ENCODE measurements at regions not wholly inside any gene's neighbourhood (a gene's known extent, or its start where the extent isn't known, plus 50 kb on each side); places are given as distances from the start of the nearest gene placed in this dataset.
"Not testable (repeated sequence)": the region's sequence is repeated elsewhere in the genome, so short reads cannot be mapped to it uniquely, and the experiment has no call there.

DNA sequence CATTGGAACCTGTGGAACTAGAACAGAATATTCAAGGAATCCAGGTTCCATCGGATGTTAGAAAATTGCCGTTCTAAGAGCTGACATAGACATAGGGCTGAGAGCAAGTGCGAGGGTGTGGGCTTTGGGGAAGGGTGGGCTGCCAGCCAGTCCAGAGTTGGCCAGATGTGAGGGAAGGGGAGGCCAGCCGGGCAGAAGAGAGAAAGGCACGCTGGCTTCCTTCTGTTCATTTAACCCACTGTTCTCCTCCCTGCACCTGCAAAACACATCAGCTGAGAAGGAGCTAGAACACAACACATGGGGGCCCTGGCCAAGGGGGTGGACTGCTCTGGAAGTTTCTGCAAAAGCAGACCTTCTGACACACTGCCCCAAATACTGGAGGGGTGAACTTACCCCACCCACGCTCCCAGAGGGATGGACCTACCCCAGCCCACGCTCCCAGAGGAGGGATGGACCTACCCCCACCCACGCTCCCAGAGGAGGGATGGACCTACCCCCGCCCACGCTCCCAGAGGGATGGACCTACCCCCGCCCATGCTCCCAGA lies 98.0 kb downstream of the SHANK2 start:
- Histone ChIP-seq H3K36me3 (ENCODE audit: insufficient read depth, low read length) (no peaks in the 10 kb centered on the region), H3K27me3 (ENCODE audit: low read length) (no peaks in the 10 kb centered on the region), H3K9ac (ENCODE audit: low read length) (no peak overlapping the region), H3K4me3 (ENCODE audit: low read length) (no peak overlapping the region), H3K4me1 (ENCODE audit: low read length) (no peaks in the 10 kb centered on the region), H3K4me2 (ENCODE audit: low read depth, low read length, poor library complexity, severe bottlenecking) (no peak overlapping the region), H3K9me2 (replicated peaks; ENCODE audit: insufficient read depth, low read length) (no peaks in the 10 kb centered on the region), H4K20me1 (ENCODE audit: insufficient read depth, low read depth, low read length) (no peaks in the 10 kb centered on the region), H3K9me3 (ENCODE audit: low read length) (no peaks in the 10 kb centered on the region), H3K79me2 (ENCODE audit: low read length) (no peaks in the 10 kb centered on the region), H3K27ac (ENCODE audit: low read length) (no peak overlapping the region), H2AFZ (ENCODE audit: low read length) (no peak overlapping the region)
- no peak for DNase-seq

DNA sequence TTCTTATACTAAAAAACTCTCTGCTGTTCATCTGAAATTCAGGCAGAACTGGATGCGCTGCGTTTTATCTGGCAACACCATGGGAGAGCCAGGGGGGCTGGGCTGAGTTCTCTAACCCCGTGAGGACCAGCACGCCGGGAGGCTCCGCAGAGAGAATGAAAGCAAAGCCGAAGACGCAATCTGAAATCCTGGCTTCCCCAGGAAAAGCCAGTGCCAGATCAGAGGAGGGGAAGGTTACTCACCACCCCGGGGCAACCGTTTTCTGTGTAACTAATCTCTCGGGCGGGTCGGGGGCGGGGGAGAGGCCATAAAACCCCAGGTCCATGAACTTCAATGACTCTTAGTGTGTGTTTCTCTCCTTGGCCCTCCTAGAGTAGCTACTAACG lies 99.4 kb downstream of the SHANK2 start:
- no peak overlapping the region for H2AFZ ChIP-seq (ENCODE audit: low read length)
- no peaks in the 10 kb centered on the region for H3K36me3 ChIP-seq (ENCODE audit: insufficient read depth, low read length)
- H3K27me3 ChIP-seq (ENCODE audit: low read length) = no peaks in the 10 kb centered on the region
- no peaks in the 10 kb centered on the region for H3K9me3 ChIP-seq (ENCODE audit: low read length)
- no peak overlapping the region for H3K9ac ChIP-seq (ENCODE audit: low read length)
- no peak overlapping the region for H3K4me3 ChIP-seq (ENCODE audit: low read length)
- no peaks in the 10 kb centered on the region for H4K20me1 ChIP-seq (ENCODE audit: insufficient read depth, low read depth, low read length)
- H3K4me1 ChIP-seq (ENCODE audit: low read length) = no peaks in the 10 kb centered on the region
- H3K4me2 ChIP-seq (ENCODE audit: low read depth, low read length, poor library complexity, severe bottlenecking) = no peak overlapping the region
- no peak for DNase-seq
- no peaks in the 10 kb centered on the region for H3K79me2 ChIP-seq (ENCODE audit: low read length)
- H3K27ac ChIP-seq (ENCODE audit: low read length) = no peak overlapping the region
- no peaks in the 10 kb centered on the region for H3K9me2 ChIP-seq (replicated peaks; ENCODE audit: insufficient read depth, low read length)

DNA sequence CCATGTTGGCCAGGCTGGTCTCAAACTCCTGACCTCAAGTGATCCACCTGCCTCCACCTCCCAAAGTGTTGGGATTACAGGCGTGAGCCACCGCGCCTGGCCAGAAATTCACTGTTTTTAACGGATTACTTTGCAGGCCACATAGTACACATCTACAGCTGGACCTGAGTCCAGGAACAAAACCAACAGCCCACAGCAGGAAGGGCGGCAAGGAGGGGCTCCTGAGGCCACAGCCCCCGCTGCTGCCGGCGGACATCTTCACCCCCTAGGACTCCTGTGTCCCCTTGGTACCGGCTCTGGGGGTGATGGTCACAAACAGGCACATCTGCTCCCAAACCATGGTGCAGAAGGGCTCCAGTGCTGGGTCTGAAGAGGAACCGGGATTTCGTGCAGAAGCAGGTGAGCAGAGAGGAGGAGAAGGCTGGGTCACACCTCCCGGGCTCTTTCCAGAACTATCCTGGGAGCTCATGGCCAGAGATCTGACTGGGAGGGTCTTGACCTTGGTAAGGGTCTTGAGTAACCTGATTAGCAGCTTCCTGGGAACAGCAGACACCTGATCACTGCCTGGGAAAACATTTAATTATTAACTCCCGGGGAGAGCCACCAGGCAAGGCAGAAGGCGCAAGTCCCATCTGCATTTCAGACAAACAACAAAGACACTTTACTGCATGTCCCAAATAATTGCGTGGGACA lies 99.9 kb downstream of the SHANK2 start:
- DNase-seq; H3K36me3 ChIP-seq (ENCODE audit: insufficient read depth, low read length); H2AFZ ChIP-seq (ENCODE audit: low read length); H3K9ac ChIP-seq (ENCODE audit: low read length); H3K27ac ChIP-seq (ENCODE audit: low read length); H3K9me3 ChIP-seq (ENCODE audit: low read length); H3K4me3 ChIP-seq (ENCODE audit: low read length); H3K9me2 ChIP-seq (replicated peaks; ENCODE audit: insufficient read depth, low read length); H3K4me2 ChIP-seq (ENCODE audit: low read depth, low read length, poor library complexity, severe bottlenecking); H4K20me1 ChIP-seq (ENCODE audit: insufficient read depth, low read depth, low read length); H3K27me3 ChIP-seq (ENCODE audit: low read length); H3K4me1 ChIP-seq (ENCODE audit: low read length); H3K79me2 ChIP-seq (ENCODE audit: low read length): not testable (repeated sequence)

DNA sequence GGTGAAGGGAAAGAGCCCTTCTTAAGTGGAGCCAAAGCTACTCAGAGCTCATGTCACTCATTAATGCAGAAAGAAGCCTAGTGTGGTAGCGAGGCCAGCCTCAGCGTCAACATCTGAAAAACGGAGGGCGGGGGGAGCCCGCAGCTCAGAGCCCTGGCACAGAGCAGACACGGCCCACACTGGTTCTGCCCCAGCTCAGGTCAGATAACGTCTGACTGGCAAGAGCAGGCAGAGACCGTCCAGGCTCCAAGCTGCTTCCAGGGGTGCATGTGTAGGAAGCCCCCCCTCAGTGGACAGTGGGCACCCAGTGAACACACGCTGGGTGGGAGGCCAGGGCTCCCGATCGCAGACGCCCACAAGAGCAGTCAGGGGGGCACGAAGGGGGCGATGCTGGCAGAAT lies 100.8 kb downstream of the SHANK2 start:
- Histone ChIP-seq H3K4me3 (ENCODE audit: low read length) (no peak overlapping the region), H3K9me3 (ENCODE audit: low read length) (no peaks in the 10 kb centered on the region), H3K27ac (ENCODE audit: low read length) (no peak overlapping the region), H3K9ac (ENCODE audit: low read length) (no peak overlapping the region), H3K4me1 (ENCODE audit: low read length) (no peaks in the 10 kb centered on the region), H3K36me3 (ENCODE audit: insufficient read depth, low read length) (no peaks in the 10 kb centered on the region), H3K9me2 (replicated peaks; ENCODE audit: insufficient read depth, low read length) (no peaks in the 10 kb centered on the region), H2AFZ (ENCODE audit: low read length) (no peak overlapping the region), H3K27me3 (ENCODE audit: low read length) (no peaks in the 10 kb centered on the region), H4K20me1 (ENCODE audit: insufficient read depth, low read depth, low read length) (no peaks in the 10 kb centered on the region), H3K79me2 (ENCODE audit: low read length) (no peaks in the 10 kb centered on the region), H3K4me2 (ENCODE audit: low read depth, low read length, poor library complexity, severe bottlenecking) (no peak overlapping the region)
- no peak for DNase-seq

DNA sequence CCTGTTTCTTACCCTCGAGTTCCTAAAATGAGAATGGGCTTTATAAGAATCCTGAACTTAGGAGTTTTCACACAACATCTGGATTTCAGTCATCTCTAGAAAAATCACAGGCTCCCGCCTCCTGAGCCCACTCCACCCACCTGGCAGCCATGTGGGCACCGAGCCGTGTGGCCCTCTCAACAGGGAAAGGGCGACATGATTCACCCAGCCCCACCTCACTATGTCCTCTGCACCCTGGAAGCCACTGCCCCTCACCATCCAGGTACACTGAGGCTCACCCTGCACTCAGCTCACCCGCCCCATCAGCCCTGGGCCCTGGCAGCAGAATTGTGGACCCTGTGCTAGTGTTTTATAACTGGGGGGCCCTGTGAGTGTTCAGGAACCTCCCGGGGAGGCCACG lies 101.5 kb downstream of the SHANK2 start:
- Histone ChIP-seq H3K4me2 (ENCODE audit: low read depth, low read length, poor library complexity, severe bottlenecking) (no peak overlapping the region), H3K27ac (ENCODE audit: low read length) (no peak overlapping the region), H3K4me1 (ENCODE audit: low read length) (no peaks in the 10 kb centered on the region), H3K36me3 (ENCODE audit: insufficient read depth, low read length) (no peaks in the 10 kb centered on the region), H3K27me3 (ENCODE audit: low read length) (no peaks in the 10 kb centered on the region), H3K9me3 (ENCODE audit: low read length) (no peaks in the 10 kb centered on the region), H4K20me1 (ENCODE audit: insufficient read depth, low read depth, low read length) (no peaks in the 10 kb centered on the region), H2AFZ (ENCODE audit: low read length) (no peak overlapping the region), H3K9ac (ENCODE audit: low read length) (no peak overlapping the region), H3K9me2 (replicated peaks; ENCODE audit: insufficient read depth, low read length) (no peaks in the 10 kb centered on the region), H3K79me2 (ENCODE audit: low read length) (no peaks in the 10 kb centered on the region), H3K4me3 (ENCODE audit: low read length) (no peak overlapping the region)
- no peak for DNase-seq

GRCh38 chr11:71148716-71149115 lies 103.7 kb downstream of the SHANK2 start:
- Histone ChIP-seq H3K4me2 (ENCODE audit: low read depth, low read length, poor library complexity, severe bottlenecking) (no peak overlapping the region), H3K27ac (ENCODE audit: low read length) (no peak overlapping the region), H4K20me1 (ENCODE audit: insufficient read depth, low read depth, low read length) (no peaks in the 10 kb centered on the region), H3K9me2 (replicated peaks; ENCODE audit: insufficient read depth, low read length) (no peaks in the 10 kb centered on the region), H3K4me3 (ENCODE audit: low read length) (no peak overlapping the region), H3K36me3 (ENCODE audit: insufficient read depth, low read length) (no peaks in the 10 kb centered on the region), H3K9me3 (ENCODE audit: low read length) (no peaks in the 10 kb centered on the region), H3K79me2 (ENCODE audit: low read length) (no peaks in the 10 kb centered on the region), H3K27me3 (ENCODE audit: low read length) (no peaks in the 10 kb centered on the region), H3K4me1 (ENCODE audit: low read length) (no peaks in the 10 kb centered on the region), H2AFZ (ENCODE audit: low read length) (no peak overlapping the region), H3K9ac (ENCODE audit: low read length) (no peak overlapping the region)
- no peak for DNase-seq

DNA sequence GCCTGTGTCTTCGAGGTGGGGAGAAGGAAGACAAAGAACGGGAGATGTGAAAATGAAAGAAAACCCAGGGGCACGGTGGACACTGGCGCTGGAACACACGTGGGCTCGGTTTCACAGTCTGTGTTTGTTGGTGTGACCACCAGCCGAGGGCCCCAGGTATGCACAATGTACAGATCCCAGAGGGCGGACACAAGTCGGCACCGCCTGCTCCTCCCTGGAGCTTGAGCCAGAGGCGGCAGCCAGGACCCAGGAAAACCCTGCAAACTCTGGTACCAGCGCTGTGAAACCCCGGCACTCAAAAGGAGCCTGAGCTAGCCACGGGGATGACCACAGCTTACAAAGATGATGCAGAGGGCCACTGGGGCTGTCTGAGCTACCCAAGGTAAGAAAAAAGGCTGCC lies 105.0 kb downstream of the SHANK2 start:
- Histone ChIP-seq H3K27me3 (ENCODE audit: low read length) (no peaks in the 10 kb centered on the region), H2AFZ (ENCODE audit: low read length) (no peak overlapping the region), H3K4me2 (ENCODE audit: low read depth, low read length, poor library complexity, severe bottlenecking) (no peak overlapping the region), H3K9ac (ENCODE audit: low read length) (no peak overlapping the region), H3K79me2 (ENCODE audit: low read length) (no peaks in the 10 kb centered on the region), H3K36me3 (ENCODE audit: insufficient read depth, low read length) (no peaks in the 10 kb centered on the region), H4K20me1 (ENCODE audit: insufficient read depth, low read depth, low read length) (no peaks in the 10 kb centered on the region), H3K27ac (ENCODE audit: low read length) (no peak overlapping the region), H3K9me2 (replicated peaks; ENCODE audit: insufficient read depth, low read length) (no peaks in the 10 kb centered on the region), H3K4me1 (ENCODE audit: low read length) (no peaks in the 10 kb centered on the region), H3K9me3 (ENCODE audit: low read length) (no peaks in the 10 kb centered on the region), H3K4me3 (ENCODE audit: low read length) (no peak overlapping the region)
- no peak for DNase-seq

DNA sequence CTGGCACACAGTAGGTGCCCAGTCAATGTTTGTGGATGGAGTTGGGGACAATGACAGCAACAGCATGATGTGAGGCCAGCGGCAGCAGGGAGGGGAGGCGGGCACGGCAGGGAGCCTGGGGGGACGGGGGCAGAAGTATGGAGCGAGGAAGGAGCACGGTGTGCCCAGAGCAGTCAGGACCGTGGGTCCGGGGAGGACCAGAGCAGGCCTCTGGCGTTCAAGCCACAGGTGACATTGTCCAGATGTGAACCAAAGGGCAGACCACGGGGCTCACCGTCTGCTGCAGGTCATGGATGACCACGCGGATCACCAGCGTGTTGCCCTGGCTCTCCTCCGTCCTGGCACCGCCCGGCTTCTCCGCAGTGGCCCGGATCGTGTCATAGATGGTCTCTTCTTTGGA lies 105.5 kb downstream of the SHANK2 start:
- no peaks in the 10 kb centered on the region for H4K20me1 ChIP-seq (ENCODE audit: insufficient read depth, low read depth, low read length)
- H3K36me3 ChIP-seq (ENCODE audit: insufficient read depth, low read length) = no peaks in the 10 kb centered on the region
- H3K4me3 ChIP-seq (ENCODE audit: low read length) = no peak overlapping the region
- no peaks in the 10 kb centered on the region for H3K79me2 ChIP-seq (ENCODE audit: low read length)
- H3K9me3 ChIP-seq (ENCODE audit: low read length) = no peaks in the 10 kb centered on the region
- no peak overlapping the region for H3K9ac ChIP-seq (ENCODE audit: low read length)
- no peak for DNase-seq
- H3K4me2 ChIP-seq (ENCODE audit: low read depth, low read length, poor library complexity, severe bottlenecking) = no peak overlapping the region
- H2AFZ ChIP-seq (ENCODE audit: low read length) = no peak overlapping the region
- no peaks in the 10 kb centered on the region for H3K27me3 ChIP-seq (ENCODE audit: low read length)
- H3K27ac ChIP-seq (ENCODE audit: low read length) = no peak overlapping the region
- H3K9me2 ChIP-seq (replicated peaks; ENCODE audit: insufficient read depth, low read length) = no peaks in the 10 kb centered on the region
- no peaks in the 10 kb centered on the region for H3K4me1 ChIP-seq (ENCODE audit: low read length)
